OCI-LY3 (cell line): ENCODE measurements at regions not wholly inside any gene's neighbourhood (a gene's known extent, or its start where the extent isn't known, plus 50 kb on each side); places are given as distances from the start of the nearest gene placed in this dataset.

Experiments used
- CTCF ChIP-seq: fragments of 200-600, 300-600 bp; sonication (generic); IDR thresholded peaks from 2 replicates; pipeline ENCODE4 v1.5.1; 2014; ENCODE audit warnings: antibody characterized with exemption, low read length, low read depth
- EZH2phosphoT487 ChIP-seq: fragments of 200-600 bp; shearing (Covaris generic); IDR thresholded peaks from 2 replicates; pipeline ENCODE4 v1.6.1; 2018; ENCODE audit warnings: antibody characterized with exemption, mixed run types, low read depth

- TF ChIP-seq CTCF (no peak), EZH2phosphoT487 (no peak)
Observed at GRCh38 chr3:147975165-147975564, 566.0 kb downstream of the ZIC1 start.
